ENCODE measurements at regions not wholly inside any gene's neighbourhood (a gene's known extent, or its start where the extent isn't known, plus 50 kb on each side); places are given as distances from the start of the nearest gene placed in this dataset.

DNA sequence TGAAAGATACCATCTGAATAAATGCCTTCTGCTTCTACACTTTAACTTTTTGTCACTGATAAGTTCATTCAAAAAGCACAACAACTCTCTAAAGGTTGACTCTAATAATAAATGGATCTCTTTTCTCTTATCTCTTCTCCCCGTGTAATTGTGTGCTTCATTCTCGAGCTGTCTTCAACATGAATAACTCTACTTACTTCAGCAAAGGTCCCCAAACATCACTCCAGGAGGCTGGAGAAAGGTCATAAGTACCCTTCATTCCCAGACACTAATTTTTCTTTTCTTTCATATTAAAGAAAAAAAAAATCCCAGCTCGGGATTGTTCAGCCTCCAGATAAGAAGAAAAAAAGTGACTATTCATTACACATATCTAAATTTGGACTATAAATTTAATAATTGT lies 222.2 kb downstream of the FOXO1 start:
- TF ChIP-seq, protein P1, sequence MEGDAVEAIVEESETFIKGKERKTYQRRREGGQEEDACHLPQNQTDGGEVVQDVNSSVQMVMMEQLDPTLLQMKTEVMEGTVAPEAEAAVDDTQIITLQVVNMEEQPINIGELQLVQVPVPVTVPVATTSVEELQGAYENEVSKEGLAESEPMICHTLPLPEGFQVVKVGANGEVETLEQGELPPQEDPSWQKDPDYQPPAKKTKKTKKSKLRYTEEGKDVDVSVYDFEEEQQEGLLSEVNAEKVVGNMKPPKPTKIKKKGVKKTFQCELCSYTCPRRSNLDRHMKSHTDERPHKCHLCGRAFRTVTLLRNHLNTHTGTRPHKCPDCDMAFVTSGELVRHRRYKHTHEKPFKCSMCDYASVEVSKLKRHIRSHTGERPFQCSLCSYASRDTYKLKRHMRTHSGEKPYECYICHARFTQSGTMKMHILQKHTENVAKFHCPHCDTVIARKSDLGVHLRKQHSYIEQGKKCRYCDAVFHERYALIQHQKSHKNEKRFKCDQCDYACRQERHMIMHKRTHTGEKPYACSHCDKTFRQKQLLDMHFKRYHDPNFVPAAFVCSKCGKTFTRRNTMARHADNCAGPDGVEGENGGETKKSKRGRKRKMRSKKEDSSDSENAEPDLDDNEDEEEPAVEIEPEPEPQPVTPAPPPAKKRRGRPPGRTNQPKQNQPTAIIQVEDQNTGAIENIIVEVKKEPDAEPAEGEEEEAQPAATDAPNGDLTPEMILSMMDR (conservative IDR thresholded peaks at IDR 0.05 in 1 of 2, IDR thresholded peaks at IDR 0.05 in 1 of 2; ENCODE audit: low read depth in 1 of 2, low read length in 2 of 2), result no peak
- no peak for TF ChIP-seq EZH2 (IDR thresholded peaks at IDR 0.05; ENCODE audit: low read length, missing control alignments)

Measured in fibroblast of lung (primary cell).